ENCODE measurements at regions not wholly inside any gene's neighbourhood (a gene's known extent, or its start where the extent isn't known, plus 50 kb on each side); places are given as distances from the start of the nearest gene placed in this dataset.

DNA sequence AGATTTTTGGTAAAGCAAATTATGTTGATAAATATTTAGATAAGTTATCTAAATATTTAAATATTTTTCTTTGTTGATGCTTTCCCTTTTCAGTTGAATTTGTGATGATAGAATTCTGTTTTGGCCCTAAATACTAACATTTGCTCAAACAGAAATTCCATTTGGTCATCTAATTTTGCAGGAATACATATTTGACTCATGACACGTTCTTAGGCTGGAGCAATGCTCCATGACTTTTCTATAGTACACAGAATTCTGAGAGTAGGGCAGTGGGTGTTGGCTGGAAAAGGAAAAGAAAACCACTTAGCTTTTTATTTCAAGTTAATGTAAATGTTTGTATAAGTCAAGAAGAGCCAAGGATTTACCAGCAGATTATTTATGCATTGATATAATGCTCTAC lies 58.6 kb upstream of the GK2 start:
- no peak for DNase-seq
- no peak for ATAC-seq
